ENCODE measurements at regions not wholly inside any gene's neighbourhood (a gene's known extent, or its start where the extent isn't known, plus 50 kb on each side); places are given as distances from the start of the nearest gene placed in this dataset.

DNA sequence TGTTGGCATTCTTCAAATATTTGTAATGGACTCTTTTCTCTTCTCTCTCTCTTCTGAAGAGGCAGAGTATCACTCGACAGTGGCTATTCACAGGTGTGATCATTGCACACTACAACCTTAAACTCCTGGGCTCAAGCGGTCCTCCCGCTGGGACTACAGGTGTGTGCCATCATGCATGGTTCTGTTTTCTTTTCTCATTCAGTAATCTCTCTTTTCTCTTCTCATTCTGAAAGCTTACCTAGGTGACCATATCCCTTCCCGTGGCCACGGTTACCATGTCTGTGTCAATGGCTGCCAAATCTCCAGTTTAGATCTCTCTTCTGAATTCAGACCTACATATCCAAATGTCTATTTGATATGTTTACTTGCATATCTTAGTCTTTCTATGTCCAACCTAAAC, 96.3 kb downstream of the SOX2 start:
- in situ Hi-C loops (cut with HindIII; ENCODE audit: low pct_unique_long_range_greater_than_20kb, low sequenced_read_pairs) = no loop called here
- no peaks in the 10 kb centered on the region for H3K4me1 ChIP-seq (ENCODE audit: control insufficient read depth, insufficient read depth, low read length)

DNA sequence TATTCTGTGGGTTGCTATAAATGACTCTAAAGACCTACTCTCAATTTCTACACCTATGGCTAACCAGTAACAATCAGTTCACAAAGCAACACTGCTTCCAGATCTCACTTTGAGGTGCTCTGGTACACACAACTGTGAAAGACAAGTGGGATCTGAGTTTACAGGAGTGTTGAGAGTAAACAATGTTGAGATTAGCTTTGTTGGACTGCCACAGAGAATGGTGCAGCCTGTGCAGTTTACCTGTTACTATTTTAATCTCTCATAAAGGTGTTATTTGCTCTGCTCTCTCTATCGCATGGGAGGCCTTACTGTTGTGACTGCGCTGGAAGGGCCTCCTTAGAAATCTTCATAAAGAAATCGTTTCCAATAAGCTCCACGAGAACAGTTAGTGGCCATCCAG, 112.0 kb downstream of the SOX2 start:
- in situ Hi-C loops (cut with HindIII; ENCODE audit: low pct_unique_long_range_greater_than_20kb, low sequenced_read_pairs) (no loop called here), intact Hi-C loops (cut with micrococcal nuclease; ENCODE audit: unreplicated experiment) (no loop called here)

More for the DNA sequence above, 96.3 kb downstream of the SOX2 start:
- TF ChIP-seq POLR2AphosphoS5 (IDR thresholded peaks at IDR 0.05; ENCODE audit: low read depth, low read length) (no peak), TCF7L2 (IDR thresholded peaks at IDR 0.05; ENCODE audit: low read depth, low read length) (no peak), SIN3A (IDR thresholded peaks at IDR 0.05; ENCODE audit: borderline replicate concordance, insufficient read depth, low read depth, low read length) (no peak)
- TF ChIP-seq, protein P1, sequence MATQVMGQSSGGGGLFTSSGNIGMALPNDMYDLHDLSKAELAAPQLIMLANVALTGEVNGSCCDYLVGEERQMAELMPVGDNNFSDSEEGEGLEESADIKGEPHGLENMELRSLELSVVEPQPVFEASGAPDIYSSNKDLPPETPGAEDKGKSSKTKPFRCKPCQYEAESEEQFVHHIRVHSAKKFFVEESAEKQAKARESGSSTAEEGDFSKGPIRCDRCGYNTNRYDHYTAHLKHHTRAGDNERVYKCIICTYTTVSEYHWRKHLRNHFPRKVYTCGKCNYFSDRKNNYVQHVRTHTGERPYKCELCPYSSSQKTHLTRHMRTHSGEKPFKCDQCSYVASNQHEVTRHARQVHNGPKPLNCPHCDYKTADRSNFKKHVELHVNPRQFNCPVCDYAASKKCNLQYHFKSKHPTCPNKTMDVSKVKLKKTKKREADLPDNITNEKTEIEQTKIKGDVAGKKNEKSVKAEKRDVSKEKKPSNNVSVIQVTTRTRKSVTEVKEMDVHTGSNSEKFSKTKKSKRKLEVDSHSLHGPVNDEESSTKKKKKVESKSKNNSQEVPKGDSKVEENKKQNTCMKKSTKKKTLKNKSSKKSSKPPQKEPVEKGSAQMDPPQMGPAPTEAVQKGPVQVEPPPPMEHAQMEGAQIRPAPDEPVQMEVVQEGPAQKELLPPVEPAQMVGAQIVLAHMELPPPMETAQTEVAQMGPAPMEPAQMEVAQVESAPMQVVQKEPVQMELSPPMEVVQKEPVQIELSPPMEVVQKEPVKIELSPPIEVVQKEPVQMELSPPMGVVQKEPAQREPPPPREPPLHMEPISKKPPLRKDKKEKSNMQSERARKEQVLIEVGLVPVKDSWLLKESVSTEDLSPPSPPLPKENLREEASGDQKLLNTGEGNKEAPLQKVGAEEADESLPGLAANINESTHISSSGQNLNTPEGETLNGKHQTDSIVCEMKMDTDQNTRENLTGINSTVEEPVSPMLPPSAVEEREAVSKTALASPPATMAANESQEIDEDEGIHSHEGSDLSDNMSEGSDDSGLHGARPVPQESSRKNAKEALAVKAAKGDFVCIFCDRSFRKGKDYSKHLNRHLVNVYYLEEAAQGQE (IDR thresholded peaks at IDR 0.05; ENCODE audit: insufficient read depth in 1 of 2, low read depth in 2 of 2, low read length in 1 of 2) = no peak
- TF ChIP-seq, protein P2, sequence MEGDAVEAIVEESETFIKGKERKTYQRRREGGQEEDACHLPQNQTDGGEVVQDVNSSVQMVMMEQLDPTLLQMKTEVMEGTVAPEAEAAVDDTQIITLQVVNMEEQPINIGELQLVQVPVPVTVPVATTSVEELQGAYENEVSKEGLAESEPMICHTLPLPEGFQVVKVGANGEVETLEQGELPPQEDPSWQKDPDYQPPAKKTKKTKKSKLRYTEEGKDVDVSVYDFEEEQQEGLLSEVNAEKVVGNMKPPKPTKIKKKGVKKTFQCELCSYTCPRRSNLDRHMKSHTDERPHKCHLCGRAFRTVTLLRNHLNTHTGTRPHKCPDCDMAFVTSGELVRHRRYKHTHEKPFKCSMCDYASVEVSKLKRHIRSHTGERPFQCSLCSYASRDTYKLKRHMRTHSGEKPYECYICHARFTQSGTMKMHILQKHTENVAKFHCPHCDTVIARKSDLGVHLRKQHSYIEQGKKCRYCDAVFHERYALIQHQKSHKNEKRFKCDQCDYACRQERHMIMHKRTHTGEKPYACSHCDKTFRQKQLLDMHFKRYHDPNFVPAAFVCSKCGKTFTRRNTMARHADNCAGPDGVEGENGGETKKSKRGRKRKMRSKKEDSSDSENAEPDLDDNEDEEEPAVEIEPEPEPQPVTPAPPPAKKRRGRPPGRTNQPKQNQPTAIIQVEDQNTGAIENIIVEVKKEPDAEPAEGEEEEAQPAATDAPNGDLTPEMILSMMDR (IDR thresholded peaks at IDR 0.05) = no peak
- Histone ChIP-seq H3K9me3 (ENCODE audit: control insufficient read depth, insufficient read depth, low read depth, low read length) (no peaks in the 10 kb centered on the region), H3K27me3 (ENCODE audit: control insufficient read depth, insufficient read depth, low read length) (no peaks in the 10 kb centered on the region), H3K36me3 (ENCODE audit: control insufficient read depth, insufficient read depth, low read length) (no peaks in the 10 kb centered on the region), H3K4me3 (ENCODE audit: low read depth in 2 of 2, low read length in 2 of 2) (no peak overlapping the region), H3K27ac (ENCODE audit: low read length) (no peak overlapping the region)
- POLR2A ChIA-PET = no interaction called here
- no peak for ATAC-seq
- intact Hi-C loops (cut with micrococcal nuclease; ENCODE audit: unreplicated experiment) = no loop called here
- DNase-seq (ENCODE audit: low read depth, low spot score) = no peak
- BruUV-seq (replicated peaks) = no TSS peak
- CTCF ChIA-PET = no interaction called here

More for the DNA sequence above, 112.0 kb downstream of the SOX2 start:
- no peak for DNase-seq (ENCODE audit: low read depth, low spot score)
- ChIA-PET CTCF (no interaction called here), POLR2A (no interaction called here)
- TF ChIP-seq POLR2AphosphoS5 (IDR thresholded peaks at IDR 0.05; ENCODE audit: low read depth, low read length) = no peak
- TF ChIP-seq, protein P2 (IDR thresholded peaks at IDR 0.05) = no peak
- no peak for TF ChIP-seq TCF7L2 (IDR thresholded peaks at IDR 0.05; ENCODE audit: low read depth, low read length)
- no peak for TF ChIP-seq SIN3A (IDR thresholded peaks at IDR 0.05; ENCODE audit: borderline replicate concordance, insufficient read depth, low read depth, low read length)
- TF ChIP-seq, protein P1 (IDR thresholded peaks at IDR 0.05; ENCODE audit: insufficient read depth in 1 of 2, low read depth in 2 of 2, low read length in 1 of 2) = no peak
- Histone ChIP-seq H3K27me3 (ENCODE audit: control insufficient read depth, insufficient read depth, low read length) (no peaks in the 10 kb centered on the region), H3K27ac (ENCODE audit: low read length) (no peak overlapping the region), H3K9me3 (ENCODE audit: control insufficient read depth, insufficient read depth, low read depth, low read length) (no peaks in the 10 kb centered on the region), H3K4me1 (ENCODE audit: control insufficient read depth, insufficient read depth, low read length) (no peaks in the 10 kb centered on the region), H3K36me3 (ENCODE audit: control insufficient read depth, insufficient read depth, low read length) (no peaks in the 10 kb centered on the region), H3K4me3 (ENCODE audit: low read depth in 2 of 2, low read length in 2 of 2) (no peak overlapping the region)
- no TSS peak for BruUV-seq (replicated peaks)
- no peak for ATAC-seq

All from Panc1 (cell line).